ENCODE measurements at regions not wholly inside any gene's neighbourhood (a gene's known extent, or its start where the extent isn't known, plus 50 kb on each side); places are given as distances from the start of the nearest gene placed in this dataset.
A peak's percentile ranks its signal among the peaks of the same experiment; 100 is the strongest.
"Not testable (repeated sequence)": the region's sequence is repeated elsewhere in the genome, so short reads cannot be mapped to it uniquely, and the experiment has no call there.

GRCh38 chr2:49664827-49665226 lies 510.5 kb upstream of the FSHR start:
- no peak for DNase-seq

GRCh38 chr2:49661809-49662208 lies 507.5 kb upstream of the FSHR start:
- DNase-seq: no peak

GRCh38 chr2:49656853-49657252 lies 502.5 kb upstream of the FSHR start:
- no peak for DNase-seq

- no peak for DNase-seq
Measured at GRCh38 chr2:49643149-49643548, 488.8 kb upstream of the FSHR start.

- DNase-seq: no peak
Measured at GRCh38 chr2:49640630-49641029, 486.3 kb upstream of the FSHR start.

- no peak for DNase-seq
Measured at GRCh38 chr2:49621016-49621415, 466.7 kb upstream of the FSHR start.

- DNase-seq: no peak
Measured at GRCh38 chr2:49619804-49620203, 465.5 kb upstream of the FSHR start.

GRCh38 chr2:49618491-49618890 lies 464.2 kb upstream of the FSHR start:
- DNase-seq: no peak

- DNase-seq: peak; percentile 56
Measured at GRCh38 chr2:49616800-49617199, 462.5 kb upstream of the FSHR start.

- not testable (repeated sequence) for DNase-seq
Measured at GRCh38 chr2:49611796-49612195, 457.5 kb upstream of the FSHR start.

- no peak for DNase-seq
Measured at GRCh38 chr2:49600524-49600923, 446.2 kb upstream of the FSHR start.

GRCh38 chr2:49598231-49598630 lies 443.9 kb upstream of the FSHR start:
- no peak for DNase-seq

- DNase-seq: no peak
Measured at GRCh38 chr2:49585921-49586320, 431.6 kb upstream of the FSHR start.

GRCh38 chr2:49582946-49583345 lies 428.6 kb upstream of the FSHR start:
- DNase-seq: no peak

GRCh38 chr2:49577041-49577440 lies 422.7 kb upstream of the FSHR start:
- DNase-seq: no peak

GRCh38 chr2:49569176-49569575 lies 414.9 kb upstream of the FSHR start:
- DNase-seq: no peak

GRCh38 chr2:49567811-49568600 lies 413.7 kb upstream of the FSHR start:
- DNase-seq: no peak

GRCh38 chr2:49567021-49567420 lies 412.7 kb upstream of the FSHR start:
- no peak for DNase-seq

- DNase-seq: no peak
Measured at GRCh38 chr2:49553658-49554057, 399.3 kb upstream of the FSHR start.

GRCh38 chr2:49532702-49533101 lies 378.4 kb upstream of the FSHR start:
- no peak for DNase-seq

- DNase-seq: no peak
Measured at GRCh38 chr2:49515996-49516782, 361.9 kb upstream of the FSHR start.

GRCh38 chr2:49514201-49514600 lies 359.9 kb upstream of the FSHR start:
- DNase-seq: no peak

GRCh38 chr2:49490710-49491109 lies 336.4 kb upstream of the FSHR start:
- DNase-seq: peak; percentile 63

GRCh38 chr2:49487139-49487538 lies 332.8 kb upstream of the FSHR start:
- DNase-seq: no peak
